Coronary artery (tissue), 2 donors: ENCODE measurements at regions not wholly inside any gene's neighbourhood (a gene's known extent, or its start where the extent isn't known, plus 50 kb on each side); places are given as distances from the start of the nearest gene placed in this dataset.

Source experiments
- DNase-seq: peaks from one replicate; pipeline ENCODE4 v3.0.0-alpha.2; 2017; ENCODE audit warnings: low spot score
- H3K27ac ChIP-seq, 2 donors: fragments of 200-600 bp; sonication (generic); one replicate each; pipeline ENCODE4 v1.5.1; 2016 to 2019
- H3K4me3 ChIP-seq: fragments of 200-600 bp; sonication (generic); 2 replicates; pipeline ENCODE4 v1.5.1; 2016; ENCODE audit warnings: mild to moderate bottlenecking, moderate library complexity
- TF ChIP-seq, protein P1 (sequence below): fragments of 200-600 bp; sonication (generic); IDR thresholded peaks from one replicate; pipeline ENCODE4 v1.5.1; 2019; ENCODE audit warnings: antibody characterized with exemption

DNA sequence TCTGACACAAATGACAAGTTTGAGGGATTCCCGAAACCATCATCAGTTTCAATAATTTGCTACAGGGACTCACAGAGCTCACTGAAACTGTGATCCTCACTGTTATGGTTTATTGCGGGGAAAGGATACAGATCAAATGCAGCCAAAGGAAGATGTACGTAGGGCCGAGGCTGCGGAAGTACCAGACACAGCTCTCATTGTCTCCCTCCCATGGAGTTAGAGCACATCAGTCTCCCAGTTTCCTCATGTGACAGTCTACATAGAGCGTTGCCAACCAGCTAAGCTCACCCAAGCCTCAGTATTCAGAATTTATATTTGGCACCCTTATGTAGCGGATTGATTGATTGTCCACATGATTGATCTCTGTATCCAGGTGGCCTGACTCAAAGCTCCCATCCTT is 137.8 kb upstream of the TENM3 start:
- TF ChIP-seq, protein P1, sequence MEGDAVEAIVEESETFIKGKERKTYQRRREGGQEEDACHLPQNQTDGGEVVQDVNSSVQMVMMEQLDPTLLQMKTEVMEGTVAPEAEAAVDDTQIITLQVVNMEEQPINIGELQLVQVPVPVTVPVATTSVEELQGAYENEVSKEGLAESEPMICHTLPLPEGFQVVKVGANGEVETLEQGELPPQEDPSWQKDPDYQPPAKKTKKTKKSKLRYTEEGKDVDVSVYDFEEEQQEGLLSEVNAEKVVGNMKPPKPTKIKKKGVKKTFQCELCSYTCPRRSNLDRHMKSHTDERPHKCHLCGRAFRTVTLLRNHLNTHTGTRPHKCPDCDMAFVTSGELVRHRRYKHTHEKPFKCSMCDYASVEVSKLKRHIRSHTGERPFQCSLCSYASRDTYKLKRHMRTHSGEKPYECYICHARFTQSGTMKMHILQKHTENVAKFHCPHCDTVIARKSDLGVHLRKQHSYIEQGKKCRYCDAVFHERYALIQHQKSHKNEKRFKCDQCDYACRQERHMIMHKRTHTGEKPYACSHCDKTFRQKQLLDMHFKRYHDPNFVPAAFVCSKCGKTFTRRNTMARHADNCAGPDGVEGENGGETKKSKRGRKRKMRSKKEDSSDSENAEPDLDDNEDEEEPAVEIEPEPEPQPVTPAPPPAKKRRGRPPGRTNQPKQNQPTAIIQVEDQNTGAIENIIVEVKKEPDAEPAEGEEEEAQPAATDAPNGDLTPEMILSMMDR = no peak
- H3K27ac ChIP-seq = no peak overlapping the region
- H3K4me3 ChIP-seq = no peak overlapping the region
- no peak for DNase-seq

DNA sequence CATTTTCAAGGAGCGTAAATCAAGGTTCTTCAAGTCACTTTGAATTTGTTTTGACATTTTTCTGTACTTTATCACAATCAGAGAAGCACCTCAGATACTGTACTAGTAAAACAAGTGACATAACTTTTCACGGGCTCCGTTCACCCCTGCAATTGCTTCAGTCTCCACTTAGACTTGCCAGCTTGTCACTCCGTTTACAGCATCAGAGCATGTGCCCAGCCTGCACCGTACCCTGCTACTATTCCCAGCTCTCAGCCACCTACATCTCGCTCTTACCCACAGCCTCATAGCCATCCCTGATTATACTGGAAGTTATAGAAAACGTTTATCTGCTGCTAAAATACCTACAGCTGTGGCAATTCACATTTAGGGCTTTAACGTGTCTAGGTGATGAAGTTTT is 135.3 kb upstream of the TENM3 start:
- H3K27ac ChIP-seq = no peak overlapping the region
- no peak overlapping the region for H3K4me3 ChIP-seq
- TF ChIP-seq, protein P1 = no peak
- DNase-seq = no peak

DNA sequence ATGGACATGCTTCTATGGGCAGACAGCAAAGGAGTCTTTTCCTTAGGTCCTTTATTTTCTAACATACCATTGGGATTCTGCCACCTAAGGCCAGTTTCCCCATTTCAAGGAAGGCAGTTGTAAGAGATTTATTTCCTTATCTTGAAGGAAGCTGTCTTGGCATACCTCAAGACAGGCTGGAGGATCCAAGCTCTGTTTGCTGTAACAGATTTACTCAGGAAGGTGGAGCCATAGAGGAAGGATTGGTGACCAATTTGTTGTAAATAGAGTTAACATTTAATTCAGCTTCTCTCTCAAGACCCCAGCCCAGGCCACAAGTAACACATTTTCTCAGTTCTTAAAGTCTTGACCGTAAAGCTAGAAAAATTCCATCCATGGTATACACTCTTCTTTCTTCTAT is 131.6 kb upstream of the TENM3 start:
- DNase-seq = no peak
- TF ChIP-seq, protein P1 = no peak
- Histone ChIP-seq H3K4me3 (no peak overlapping the region), H3K27ac (no peak overlapping the region)

DNA sequence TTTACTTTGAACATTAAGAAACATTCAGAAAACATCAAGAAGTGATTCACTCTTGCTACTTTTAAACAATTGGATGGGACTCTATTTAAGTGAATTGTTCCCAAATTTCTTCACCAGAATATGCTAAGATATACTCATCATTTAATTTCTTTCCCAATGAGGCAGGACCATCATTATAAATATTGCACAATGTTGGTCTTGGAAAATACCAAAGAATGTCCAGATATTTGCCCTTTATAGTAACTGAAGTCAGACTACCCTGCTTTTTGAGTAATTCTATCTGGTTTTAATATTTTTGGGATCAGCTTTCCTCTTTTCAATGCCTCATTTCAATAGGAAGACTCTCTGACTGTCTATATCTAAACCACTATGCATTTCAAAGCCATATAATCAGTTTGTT is 129.4 kb upstream of the TENM3 start:
- TF ChIP-seq, protein P1 = no peak
- no peak for DNase-seq
- H3K27ac ChIP-seq = no peak overlapping the region
- no peak overlapping the region for H3K4me3 ChIP-seq

DNA sequence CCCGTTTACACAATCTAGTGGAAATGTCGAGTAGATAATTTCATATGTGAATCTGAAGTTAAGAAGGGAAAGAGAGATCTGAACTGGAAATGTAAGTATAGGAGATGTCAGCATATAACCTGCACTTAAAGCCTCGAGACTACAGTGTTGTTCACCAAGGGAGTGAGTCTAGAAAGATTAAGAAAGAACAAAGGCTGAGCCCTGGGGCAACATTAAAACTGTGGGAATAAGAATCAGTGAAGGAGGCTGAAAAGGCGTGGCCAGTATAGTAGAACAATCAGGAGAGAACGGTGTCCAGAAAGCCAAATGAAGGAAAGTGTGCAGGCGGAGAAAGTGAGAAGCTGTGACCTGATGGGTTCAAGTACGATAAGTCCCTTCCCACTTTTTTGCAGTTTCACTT is 118.8 kb upstream of the TENM3 start:
- TF ChIP-seq, protein P1 = no peak

DNA sequence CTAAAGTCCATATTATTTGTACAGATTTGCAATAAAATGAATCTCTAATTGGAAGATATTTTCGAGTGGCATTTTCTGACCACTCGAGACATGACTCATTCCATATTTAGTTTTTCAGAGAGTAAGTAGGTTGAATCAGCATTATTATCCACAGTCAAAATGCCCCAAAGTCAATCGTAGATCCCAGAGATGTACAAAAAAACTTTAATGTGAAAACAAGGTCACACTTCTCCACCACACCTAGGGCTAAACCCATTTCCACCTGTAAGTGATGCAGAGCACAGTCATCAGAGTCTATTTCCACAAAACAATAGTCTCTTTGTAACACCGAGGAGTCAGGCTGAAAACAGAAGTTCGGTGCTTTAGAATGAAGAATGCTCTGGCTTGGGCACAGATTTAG is 117.1 kb upstream of the TENM3 start:
- no peak for DNase-seq
- H3K27ac ChIP-seq = no peak overlapping the region
- TF ChIP-seq, protein P1 = no peak
- no peak overlapping the region for H3K4me3 ChIP-seq

More for the DNA sequence above, 118.8 kb upstream of the TENM3 start:
- Histone ChIP-seq H3K4me3 (no peak overlapping the region), H3K27ac (no peak overlapping the region)
- DNase-seq = no peak

DNA sequence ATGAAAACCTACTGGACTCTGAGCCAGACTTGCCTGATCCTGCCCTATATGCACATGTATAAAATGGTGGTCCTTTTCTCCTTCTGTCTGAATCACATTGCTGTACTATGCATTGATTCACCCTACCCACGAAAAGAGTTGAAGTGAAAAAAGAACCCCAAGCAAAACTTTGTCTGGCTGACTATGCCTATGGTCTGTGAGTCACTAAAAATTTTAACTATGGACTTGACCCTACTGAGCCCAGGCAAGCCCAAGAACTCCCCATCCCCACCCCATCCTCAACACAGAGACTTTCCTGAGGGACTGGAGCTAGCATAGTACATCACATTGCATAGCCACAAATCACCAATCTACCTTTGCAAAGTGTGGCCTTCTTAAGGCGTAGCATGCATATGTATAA is 116.6 kb upstream of the TENM3 start:
- Histone ChIP-seq H3K27ac (no peak overlapping the region), H3K4me3 (no peak overlapping the region)
- TF ChIP-seq, protein P1 = no peak
- DNase-seq = no peak
